ENCODE measurements at regions not wholly inside any gene's neighbourhood (a gene's known extent, or its start where the extent isn't known, plus 50 kb on each side); places are given as distances from the start of the nearest gene placed in this dataset.

GRCh38 chr7:41882256-41882655, 179.4 kb upstream of the INHBA start:
- TF ChIP-seq, protein P1, sequence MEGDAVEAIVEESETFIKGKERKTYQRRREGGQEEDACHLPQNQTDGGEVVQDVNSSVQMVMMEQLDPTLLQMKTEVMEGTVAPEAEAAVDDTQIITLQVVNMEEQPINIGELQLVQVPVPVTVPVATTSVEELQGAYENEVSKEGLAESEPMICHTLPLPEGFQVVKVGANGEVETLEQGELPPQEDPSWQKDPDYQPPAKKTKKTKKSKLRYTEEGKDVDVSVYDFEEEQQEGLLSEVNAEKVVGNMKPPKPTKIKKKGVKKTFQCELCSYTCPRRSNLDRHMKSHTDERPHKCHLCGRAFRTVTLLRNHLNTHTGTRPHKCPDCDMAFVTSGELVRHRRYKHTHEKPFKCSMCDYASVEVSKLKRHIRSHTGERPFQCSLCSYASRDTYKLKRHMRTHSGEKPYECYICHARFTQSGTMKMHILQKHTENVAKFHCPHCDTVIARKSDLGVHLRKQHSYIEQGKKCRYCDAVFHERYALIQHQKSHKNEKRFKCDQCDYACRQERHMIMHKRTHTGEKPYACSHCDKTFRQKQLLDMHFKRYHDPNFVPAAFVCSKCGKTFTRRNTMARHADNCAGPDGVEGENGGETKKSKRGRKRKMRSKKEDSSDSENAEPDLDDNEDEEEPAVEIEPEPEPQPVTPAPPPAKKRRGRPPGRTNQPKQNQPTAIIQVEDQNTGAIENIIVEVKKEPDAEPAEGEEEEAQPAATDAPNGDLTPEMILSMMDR (IDR thresholded peaks at IDR 0.05) = no peak
- no peak for TF ChIP-seq POLR2A (IDR thresholded peaks at IDR 0.05)
- no peak for TF ChIP-seq EP300 (IDR thresholded peaks at IDR 0.05)

Data from ovary (tissue), 3 donors.